ENCODE measurements at regions not wholly inside any gene's neighbourhood (a gene's known extent, or its start where the extent isn't known, plus 50 kb on each side); places are given as distances from the start of the nearest gene placed in this dataset.

GRCh38 chr13:112220296-112220875 lies 153.4 kb downstream of the SOX1 start:
- TF ChIP-seq, protein P1, sequence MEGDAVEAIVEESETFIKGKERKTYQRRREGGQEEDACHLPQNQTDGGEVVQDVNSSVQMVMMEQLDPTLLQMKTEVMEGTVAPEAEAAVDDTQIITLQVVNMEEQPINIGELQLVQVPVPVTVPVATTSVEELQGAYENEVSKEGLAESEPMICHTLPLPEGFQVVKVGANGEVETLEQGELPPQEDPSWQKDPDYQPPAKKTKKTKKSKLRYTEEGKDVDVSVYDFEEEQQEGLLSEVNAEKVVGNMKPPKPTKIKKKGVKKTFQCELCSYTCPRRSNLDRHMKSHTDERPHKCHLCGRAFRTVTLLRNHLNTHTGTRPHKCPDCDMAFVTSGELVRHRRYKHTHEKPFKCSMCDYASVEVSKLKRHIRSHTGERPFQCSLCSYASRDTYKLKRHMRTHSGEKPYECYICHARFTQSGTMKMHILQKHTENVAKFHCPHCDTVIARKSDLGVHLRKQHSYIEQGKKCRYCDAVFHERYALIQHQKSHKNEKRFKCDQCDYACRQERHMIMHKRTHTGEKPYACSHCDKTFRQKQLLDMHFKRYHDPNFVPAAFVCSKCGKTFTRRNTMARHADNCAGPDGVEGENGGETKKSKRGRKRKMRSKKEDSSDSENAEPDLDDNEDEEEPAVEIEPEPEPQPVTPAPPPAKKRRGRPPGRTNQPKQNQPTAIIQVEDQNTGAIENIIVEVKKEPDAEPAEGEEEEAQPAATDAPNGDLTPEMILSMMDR (IDR thresholded peaks at IDR 0.05; ENCODE audit: poor library complexity): no peak
- TF ChIP-seq EZH2 (IDR thresholded peaks at IDR 0.05; ENCODE audit: borderline replicate concordance): no peak
